Naive thymus-derived CD8-positive, alpha-beta T cell (primary cell): ENCODE measurements at regions not wholly inside any gene's neighbourhood (a gene's known extent, or its start where the extent isn't known, plus 50 kb on each side); places are given as distances from the start of the nearest gene placed in this dataset.

Experiments
- ATAC-seq, 2 donors: fragments of 150-1000 bp; cut with Tn5 transposase in 1 of 2; sonication (Bioruptor Pico), chemical (Tn5 transposase) in 1 of 2; 1 replicate in 1 of 2; 2 replicates in 1 of 2; pipeline ENCODE4 v1.10.0; 2021; ENCODE audit warnings: mild to moderate bottlenecking in 2 of 2, moderate library complexity in 2 of 2
- POLR2A ChIA-PET: fragments of 350-600 bp; sonication (Branson Sonifier 250); formaldehyde crosslinking; loops from one replicate; lab custom pipeline; 2021; ENCODE audit warnings: antibody characterized with exemption; lab: Charles Lee
- DNase-seq, 10 donors: peaks; one replicate each; pipeline versions ENCODE4 v3.0.0 to v3.0.0-alpha.2; 2020 to 2022
- H3K27ac Mint-ChIP-seq, 10 donors: one replicate each; pipeline ENCODE4 v1.8.0; 2020 to 2022; ENCODE audit warnings: mild to moderate bottlenecking in 10 of 10, mixed read lengths in 10 of 10, moderate library complexity in 4 of 10, inconsistent platforms in 1 of 10
- H3K27me3 Mint-ChIP-seq, 5 donors: one replicate each; pipeline ENCODE4 v1.8.0; 2021 to 2022; ENCODE audit warnings: mixed read lengths in 5 of 5
- H3K36me3 Mint-ChIP-seq, 3 donors: one replicate each; pipeline ENCODE4 v1.8.0; 2020 to 2022; ENCODE audit warnings: mixed read lengths in 3 of 3, mild to moderate bottlenecking in 2 of 3, inconsistent platforms in 1 of 3
- H3K4me1 Mint-ChIP-seq, 4 donors: one replicate each; pipeline ENCODE4 v1.8.0; 2021 to 2022; ENCODE audit warnings: mixed read lengths in 4 of 4
- H3K4me3 Mint-ChIP-seq, 10 donors: one replicate each; pipeline ENCODE4 v1.8.0; 2020 to 2022; ENCODE audit warnings: mild to moderate bottlenecking in 10 of 10, mixed read lengths in 10 of 10, moderate library complexity in 6 of 10, inconsistent platforms in 1 of 10
- H3K9me3 Mint-ChIP-seq, 9 donors: one replicate each; pipeline ENCODE4 v1.8.0; 2020 to 2022; ENCODE audit warnings: mixed read lengths in 9 of 9, mild to moderate bottlenecking in 3 of 9, inconsistent platforms in 1 of 9, moderate library complexity in 1 of 9

DNA sequence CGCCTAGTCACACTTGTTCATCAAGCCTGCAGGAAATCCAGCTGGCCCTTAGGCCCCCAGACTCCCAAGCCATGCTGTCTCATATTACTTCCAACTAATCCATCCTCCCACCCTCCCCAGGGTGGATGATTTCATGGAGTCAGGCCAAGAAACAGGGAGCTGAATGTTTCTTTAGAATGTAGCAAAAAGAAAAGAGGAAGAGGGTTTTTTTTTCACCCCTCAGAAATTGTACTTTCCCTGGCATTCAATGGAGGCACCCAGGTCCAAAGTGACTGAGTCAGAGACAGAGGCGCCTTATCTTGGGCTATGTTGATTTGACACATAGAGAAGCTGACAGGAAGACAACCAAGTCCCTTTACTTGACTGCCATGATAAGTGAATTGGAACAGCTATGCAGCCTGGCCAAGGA is 260.2 kb upstream of the NR4A3 start:
- POLR2A ChIA-PET: no interaction called here
- DNase-seq (no peak), ATAC-seq (no peak)
- Mint-ChIP-seq H3K4me1 (no peaks in the 10 kb centered on the region), H3K27ac (no peak overlapping the region), H3K36me3 (peaks cover 0 to 9% (median 4%) of the 10 kb centered on the region in 3 donors), H3K4me3 (no peak overlapping the region), H3K9me3 (peaks cover 0 to 14% (median 10%) of the 10 kb centered on the region in 9 donors), H3K27me3 (peaks cover 3 to 14% (median 8%) of the 10 kb centered on the region in 5 donors)

GRCh38 chr9:99561961-99562565 is 259.6 kb upstream of the NR4A3 start:
- POLR2A ChIA-PET: no interaction called here

GRCh38 chr9:99563364-99563763 is 258.3 kb upstream of the NR4A3 start:
- no peak overlapping the region for H3K4me3 Mint-ChIP-seq
- H3K36me3 Mint-ChIP-seq: no peaks in the 10 kb centered on the region
- DNase-seq (no peak), ATAC-seq (no peak)
- no peak overlapping the region for H3K27ac Mint-ChIP-seq
- H3K4me1 Mint-ChIP-seq: no peaks in the 10 kb centered on the region
- peaks cover 0 to 4% (median 0%) of the 10 kb centered on the region in 9 donors for H3K9me3 Mint-ChIP-seq
- POLR2A ChIA-PET: no interaction called here
- H3K27me3 Mint-ChIP-seq: peaks cover 5 to 28% (median 9%) of the 10 kb centered on the region in 5 donors

More at GRCh38 chr9:99561961-99562565, 259.6 kb upstream of the NR4A3 start:
- Mint-ChIP-seq H3K36me3 (peaks cover 0 to 9% (median 4%) of the 10 kb centered on the region in 3 donors), H3K4me1 (no peaks in the 10 kb centered on the region), H3K27ac (no peak overlapping the region), H3K9me3 (peaks cover 0 to 14% (median 10%) of the 10 kb centered on the region in 9 donors), H3K27me3 (peaks cover 3 to 20% (median 9%) of the 10 kb centered on the region in 5 donors), H3K4me3 (no peak overlapping the region)
- DNase-seq (no peak), ATAC-seq (no peak)

DNA sequence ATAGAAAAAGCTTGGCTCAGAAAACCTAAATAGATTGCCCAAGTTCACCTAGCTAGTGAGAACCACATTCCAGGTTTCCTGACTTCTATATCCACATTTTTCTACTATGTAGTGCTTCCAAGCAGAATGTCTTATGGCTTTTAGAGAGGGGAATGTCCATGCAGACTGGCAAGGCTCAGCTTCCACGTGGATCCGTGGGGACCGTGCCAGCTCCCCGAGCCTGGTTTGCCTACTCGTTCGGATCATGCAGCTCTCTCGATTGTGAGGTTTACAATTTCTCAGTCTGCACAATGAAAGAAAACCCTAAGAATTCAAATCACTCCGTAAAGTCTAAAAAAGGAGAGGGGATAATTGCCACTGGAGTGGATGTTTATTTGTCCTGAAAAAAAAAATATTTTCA is 256.5 kb upstream of the NR4A3 start:
- H3K4me1 Mint-ChIP-seq: no peaks in the 10 kb centered on the region
- no peaks in the 10 kb centered on the region for H3K9me3 Mint-ChIP-seq
- H3K36me3 Mint-ChIP-seq: no peaks in the 10 kb centered on the region
- DNase-seq: no peak
- POLR2A ChIA-PET: no interaction called here
- H3K27me3 Mint-ChIP-seq: peaks cover 5 to 28% (median 9%) of the 10 kb centered on the region in 5 donors
- no peak overlapping the region for H3K27ac Mint-ChIP-seq
- no peak for ATAC-seq
- no peak overlapping the region for H3K4me3 Mint-ChIP-seq

- H3K4me1 Mint-ChIP-seq: no peaks in the 10 kb centered on the region
These were observed 254.2 kb upstream of the NR4A3 start for GRCh38 chr9:99567436-99567835.

DNA sequence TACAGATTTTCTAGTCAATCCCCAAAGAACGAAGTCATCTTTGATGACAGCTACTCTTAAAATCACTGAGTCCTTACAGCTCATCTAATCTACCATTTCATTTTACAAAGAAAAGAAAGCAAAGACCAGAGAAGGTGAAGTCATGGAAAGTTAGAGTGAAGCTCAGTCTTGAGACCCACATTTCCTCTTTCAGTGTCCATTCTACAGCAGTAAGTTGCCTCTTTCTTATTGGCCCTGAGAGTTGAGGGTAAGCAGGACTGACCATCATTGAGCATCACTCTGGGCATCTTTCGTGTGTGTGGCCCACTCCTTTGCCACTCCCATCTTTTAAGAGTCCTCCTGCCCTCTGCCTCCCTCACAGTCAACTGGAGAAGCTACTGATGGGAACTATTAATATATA is 251.8 kb upstream of the NR4A3 start:
- no peak for ATAC-seq
- no peak for DNase-seq
- no peak overlapping the region for H3K27ac Mint-ChIP-seq
- H3K36me3 Mint-ChIP-seq: no peaks in the 10 kb centered on the region
- POLR2A ChIA-PET: no interaction called here
- no peaks in the 10 kb centered on the region for H3K4me1 Mint-ChIP-seq
- H3K27me3 Mint-ChIP-seq: peaks cover 2 to 33% (median 10%) of the 10 kb centered on the region in 5 donors
- H3K9me3 Mint-ChIP-seq: no peaks in the 10 kb centered on the region
- H3K4me3 Mint-ChIP-seq: no peak overlapping the region

More at GRCh38 chr9:99567436-99567835, 254.2 kb upstream of the NR4A3 start:
- Mint-ChIP-seq H3K36me3 (no peaks in the 10 kb centered on the region), H3K4me3 (no peak overlapping the region), H3K27ac (no peak overlapping the region), H3K9me3 (no peaks in the 10 kb centered on the region), H3K27me3 (peaks cover 5 to 36% (median 16%) of the 10 kb centered on the region in 5 donors)
- POLR2A ChIA-PET: no interaction called here
- ATAC-seq (no peak), DNase-seq (no peak)

- Mint-ChIP-seq H3K9me3 (no peaks in the 10 kb centered on the region), H3K4me3 (no peak overlapping the region), H3K4me1 (no peaks in the 10 kb centered on the region), H3K27ac (no peak overlapping the region), H3K36me3 (no peaks in the 10 kb centered on the region), H3K27me3 (peaks cover under 1 to 19% (median 7%) of the 10 kb centered on the region in 5 donors)
- POLR2A ChIA-PET: no interaction called here
- ATAC-seq (no peak), DNase-seq (no peak)
These were observed 249.1 kb upstream of the NR4A3 start for GRCh38 chr9:99572567-99572966.

DNA sequence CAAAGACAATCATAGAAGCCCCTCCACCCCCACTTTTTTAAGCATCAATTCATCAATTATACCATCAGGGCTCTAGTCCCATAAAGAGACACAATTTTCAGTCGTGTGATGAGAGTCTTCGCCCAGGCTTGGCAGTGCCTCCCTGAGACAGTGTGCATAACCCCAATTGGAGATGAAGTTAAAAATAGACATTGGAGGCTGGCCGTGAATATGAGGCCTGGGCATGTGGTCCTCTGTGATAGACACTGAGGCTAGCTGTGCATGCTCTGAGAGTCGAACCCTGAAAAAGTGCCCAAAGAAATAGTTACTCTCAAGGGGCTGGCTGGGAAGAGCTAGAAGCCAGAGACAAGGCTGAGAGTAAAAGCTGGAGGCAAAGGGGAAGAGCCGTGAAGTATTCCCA is 248.6 kb upstream of the NR4A3 start:
- Mint-ChIP-seq H3K4me3 (no peak overlapping the region), H3K27ac (no peak overlapping the region), H3K9me3 (no peaks in the 10 kb centered on the region), H3K36me3 (no peaks in the 10 kb centered on the region), H3K4me1 (no peaks in the 10 kb centered on the region), H3K27me3 (peaks cover 0 to 18% (median 7%) of the 10 kb centered on the region in 5 donors)
- POLR2A ChIA-PET: no interaction called here
- ATAC-seq (no peak), DNase-seq (no peak)

GRCh38 chr9:99573886-99574285 is 247.8 kb upstream of the NR4A3 start:
- ATAC-seq (no peak), DNase-seq (no peak)
- no peaks in the 10 kb centered on the region for H3K36me3 Mint-ChIP-seq
- peaks cover 0 to 18% (median 7%) of the 10 kb centered on the region in 5 donors for H3K27me3 Mint-ChIP-seq
- POLR2A ChIA-PET: no interaction called here
- H3K4me1 Mint-ChIP-seq: no peaks in the 10 kb centered on the region
- no peaks in the 10 kb centered on the region for H3K9me3 Mint-ChIP-seq
- H3K4me3 Mint-ChIP-seq: no peak overlapping the region
- H3K27ac Mint-ChIP-seq: no peak overlapping the region

- Mint-ChIP-seq H3K9me3 (no peaks in the 10 kb centered on the region), H3K36me3 (no peaks in the 10 kb centered on the region), H3K4me1 (peaks cover 0 to under 1% (median 0%) of the 10 kb centered on the region in 4 donors), H3K27me3 (peaks cover 0 to 8% (median 3%) of the 10 kb centered on the region in 5 donors), H3K4me3 (no peak overlapping the region), H3K27ac (no peak overlapping the region)
- POLR2A ChIA-PET: no interaction called here
- ATAC-seq (no peak), DNase-seq (no peak)
These were observed 245.7 kb upstream of the NR4A3 start for GRCh38 chr9:99576002-99576401.

DNA sequence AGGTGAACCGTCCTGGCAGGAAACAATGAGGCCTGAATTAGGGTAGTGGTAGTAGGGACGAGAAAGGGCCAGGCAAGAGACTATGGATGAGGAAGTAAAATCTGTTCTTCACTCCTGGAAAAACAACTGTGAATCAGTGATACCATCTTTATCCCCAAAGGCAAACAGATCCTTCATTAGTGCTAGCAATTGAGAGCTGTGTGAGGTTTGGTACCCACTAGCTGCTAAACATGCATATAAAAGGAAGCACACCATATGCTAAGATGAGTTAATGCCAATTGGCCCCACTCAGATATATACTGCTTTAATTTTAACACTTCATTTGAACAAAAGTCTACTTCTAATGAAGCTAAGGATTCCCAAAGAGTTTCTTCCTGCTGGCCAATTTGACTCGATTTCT is 244.8 kb upstream of the NR4A3 start:
- DNase-seq (no peak), ATAC-seq (no peak)
- H3K4me3 Mint-ChIP-seq: no peak overlapping the region
- no peaks in the 10 kb centered on the region for H3K9me3 Mint-ChIP-seq
- POLR2A ChIA-PET: no interaction called here
- peaks cover 0 to 7% (median 1%) of the 10 kb centered on the region in 5 donors for H3K27me3 Mint-ChIP-seq
- peaks cover 0 to 3% (median 0%) of the 10 kb centered on the region in 4 donors for H3K4me1 Mint-ChIP-seq
- no peaks in the 10 kb centered on the region for H3K36me3 Mint-ChIP-seq
- H3K27ac Mint-ChIP-seq: no peak overlapping the region

DNA sequence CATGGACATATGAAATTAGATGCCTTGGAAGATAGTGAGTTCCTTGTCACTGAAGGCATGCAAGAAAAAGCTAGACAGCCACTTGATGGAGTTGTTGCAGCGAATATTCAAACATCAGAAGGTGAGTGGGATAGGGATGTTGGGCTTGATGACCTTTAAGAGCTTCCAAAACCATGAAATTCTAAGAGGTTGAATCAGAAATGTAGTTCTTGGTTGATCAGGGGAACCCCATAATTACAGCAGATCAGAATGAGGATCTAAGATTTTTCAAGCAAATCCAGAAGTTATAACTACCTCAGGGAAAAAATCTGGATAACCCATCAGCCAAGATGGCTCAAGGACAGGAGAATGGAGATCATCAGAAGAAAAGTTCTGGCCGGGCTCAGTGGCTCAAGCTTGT is 244.3 kb upstream of the NR4A3 start:
- H3K4me3 Mint-ChIP-seq: no peak overlapping the region
- POLR2A ChIA-PET: no interaction called here
- ATAC-seq (no peak), DNase-seq (no peak)
- H3K27ac Mint-ChIP-seq: no peak overlapping the region
- no peaks in the 10 kb centered on the region for H3K36me3 Mint-ChIP-seq
- H3K9me3 Mint-ChIP-seq: no peaks in the 10 kb centered on the region
- H3K4me1 Mint-ChIP-seq: peaks cover 0 to 3% (median 0%) of the 10 kb centered on the region in 4 donors
- H3K27me3 Mint-ChIP-seq: peaks cover 0 to 2% (median 0%) of the 10 kb centered on the region in 5 donors

GRCh38 chr9:99578666-99579065 is 243.0 kb upstream of the NR4A3 start:
- POLR2A ChIA-PET: no interaction called here

DNA sequence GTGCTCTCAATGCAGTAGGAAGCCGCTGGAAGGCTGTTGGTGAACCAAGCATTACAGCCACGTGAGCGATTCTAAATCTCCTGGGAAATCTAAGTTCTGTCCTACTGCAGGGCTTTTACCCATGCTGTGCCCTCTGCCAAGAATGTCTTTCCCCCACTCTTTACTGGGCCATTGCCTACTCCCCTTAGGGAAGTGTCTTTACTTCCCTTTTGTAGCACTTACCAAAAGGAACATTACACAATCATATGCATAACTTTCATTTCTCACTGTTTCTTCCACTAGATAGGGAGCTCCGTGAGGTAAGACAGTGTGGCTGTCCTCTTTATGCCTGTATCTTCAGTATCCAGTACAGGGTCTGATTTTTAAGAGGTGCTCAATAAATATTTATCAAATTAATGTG is 241.7 kb upstream of the NR4A3 start:
- DNase-seq (no peak), ATAC-seq (no peak)
- no peak overlapping the region for H3K27ac Mint-ChIP-seq
- H3K36me3 Mint-ChIP-seq: peaks cover 0 to 4% (median 0%) of the 10 kb centered on the region in 3 donors
- H3K4me1 Mint-ChIP-seq: peaks cover 0 to 7% (median 0%) of the 10 kb centered on the region in 4 donors
- peaks cover 0 to 2% (median 0%) of the 10 kb centered on the region in 9 donors for H3K9me3 Mint-ChIP-seq
- no peak overlapping the region for H3K4me3 Mint-ChIP-seq
- POLR2A ChIA-PET: no interaction called here
- peaks cover 0 to 10% (median 5%) of the 10 kb centered on the region in 5 donors for H3K27me3 Mint-ChIP-seq

More at GRCh38 chr9:99578666-99579065, 243.0 kb upstream of the NR4A3 start:
- Mint-ChIP-seq H3K36me3 (peaks cover 0 to 3% (median 0%) of the 10 kb centered on the region in 3 donors), H3K27ac (no peak overlapping the region), H3K9me3 (peaks cover 0 to under 1% (median 0%) of the 10 kb centered on the region in 9 donors), H3K4me1 (peaks cover 0 to 7% (median 0%) of the 10 kb centered on the region in 4 donors), H3K27me3 (peaks cover 0 to 5% (median 4%) of the 10 kb centered on the region in 5 donors), H3K4me3 (no peak overlapping the region)
- ATAC-seq: no peak
- no peak for DNase-seq
